HG03280 (cell line): ENCODE measurements at regions not wholly inside any gene's neighbourhood (a gene's known extent, or its start where the extent isn't known, plus 50 kb on each side); places are given as distances from the start of the nearest gene placed in this dataset.

ENCODE experiments used
- ATAC-seq: cut with Tn5 transposase; IDR thresholded peaks from one replicate; pipeline ENCODE4 v1.9.1; 2021; ENCODE audit warnings: mild to moderate bottlenecking, moderate library complexity; ENCODE audit not compliant: unreplicated experiment

- no peak for ATAC-seq
These were observed 154.4 kb downstream of the TLR4 start for GRCh38 chr9:117858561-117858960.

- no peak for ATAC-seq
These were observed 156.6 kb downstream of the TLR4 start for GRCh38 chr9:117860849-117861248.

GRCh38 chr9:117864385-117865057 is 160.3 kb downstream of the TLR4 start:
- ATAC-seq = no peak

GRCh38 chr9:117868594-117868993 is 164.4 kb downstream of the TLR4 start:
- ATAC-seq = no peak

GRCh38 chr9:117869287-117869686 is 165.1 kb downstream of the TLR4 start:
- ATAC-seq = no peak

GRCh38 chr9:117869712-117870111 is 165.5 kb downstream of the TLR4 start:
- ATAC-seq = no peak

- ATAC-seq = no peak
These were observed 169.5 kb downstream of the TLR4 start for GRCh38 chr9:117873664-117874063.

GRCh38 chr9:117875886-117876285 is 171.7 kb downstream of the TLR4 start:
- no peak for ATAC-seq

- no peak for ATAC-seq
These were observed 178.0 kb downstream of the TLR4 start for GRCh38 chr9:117882171-117882570.

- ATAC-seq = no peak
These were observed 182.4 kb downstream of the TLR4 start for GRCh38 chr9:117886616-117887015.

GRCh38 chr9:117887383-117887782 is 183.2 kb downstream of the TLR4 start:
- ATAC-seq = no peak

- no peak for ATAC-seq
These were observed 183.7 kb downstream of the TLR4 start for GRCh38 chr9:117887941-117888340.

GRCh38 chr9:117903453-117903852 is 199.2 kb downstream of the TLR4 start:
- ATAC-seq = no peak

GRCh38 chr9:117906763-117907162 is 202.6 kb downstream of the TLR4 start:
- no peak for ATAC-seq

GRCh38 chr9:117907420-117907819 is 203.2 kb downstream of the TLR4 start:
- no peak for ATAC-seq

GRCh38 chr9:117916291-117916690 is 212.1 kb downstream of the TLR4 start:
- no peak for ATAC-seq

GRCh38 chr9:117917873-117918272 is 213.7 kb downstream of the TLR4 start:
- no peak for ATAC-seq

GRCh38 chr9:117919538-117919937 is 215.3 kb downstream of the TLR4 start:
- no peak for ATAC-seq

- no peak for ATAC-seq
These were observed 221.9 kb downstream of the TLR4 start for GRCh38 chr9:117926031-117926658.

- ATAC-seq = no peak
These were observed 223.2 kb downstream of the TLR4 start for GRCh38 chr9:117927354-117927753.

- no peak for ATAC-seq
These were observed 225.7 kb downstream of the TLR4 start for GRCh38 chr9:117929868-117930267.

GRCh38 chr9:117932585-117932984 is 228.4 kb downstream of the TLR4 start:
- ATAC-seq = no peak
